H1 (cell line): ENCODE measurements at regions not wholly inside any gene's neighbourhood (a gene's known extent, or its start where the extent isn't known, plus 50 kb on each side); places are given as distances from the start of the nearest gene placed in this dataset.

Experiments
- KDM4A ChIP-seq: IDR thresholded peaks from one replicate; pipeline ENCODE4 v1.7.1; 2012; ENCODE audit warnings: low read depth, mild to moderate bottlenecking, moderate library complexity, low read length, inconsistent platforms; ENCODE audit not compliant: severe bottlenecking
- KDM5A ChIP-seq: fragments of 200-600 bp; IDR thresholded peaks from 2 replicates; pipeline ENCODE4 v1.7.1; 2012; ENCODE audit warnings: mild to moderate bottlenecking, low read length, inconsistent platforms, mixed read lengths
- POLR2AphosphoS5 ChIP-seq: IDR thresholded peaks from 2 replicates; pipeline ENCODE4 v1.6.1; 2011; ENCODE audit warnings: low read depth, low read length
- RFX5 ChIP-seq: IDR thresholded peaks from 2 replicates; pipeline ENCODE4 v1.6.1; 2011; ENCODE audit warnings: low read depth, low read length, improper control_type of control experiment, borderline replicate concordance
- RNF2 ChIP-seq: fragments of 200-900, 300-1000 bp; sonication (generic); IDR thresholded peaks from 2 replicates; pipeline ENCODE4 v1.7.1; 2016; ENCODE audit warnings: borderline replicate concordance, low read depth, mild to moderate bottlenecking, antibody characterized with exemption, low read length; ENCODE audit not compliant: poor library complexity, severe bottlenecking; ENCODE audit errors: missing control alignments
- SP1 ChIP-seq: IDR thresholded peaks from 2 replicates; pipeline ENCODE4 v1.6.1; 2011; ENCODE audit warnings: low read depth, low read length
- TAF1 ChIP-seq: IDR thresholded peaks from 2 replicates; pipeline ENCODE4 v1.6.1; 2011; ENCODE audit warnings: mild to moderate bottlenecking, low read depth, low read length
- TF ChIP-seq, protein P1 (sequence below): fragments of 300-600 bp; sonication (generic); IDR thresholded peaks from 2 replicates; pipeline ENCODE4 v1.7.1; 2012; ENCODE audit warnings: low read length, moderate library complexity, mild to moderate bottlenecking, inconsistent platforms; ENCODE audit not compliant: insufficient replicate concordance
- TF ChIP-seq, protein P2 (sequence below): IDR thresholded peaks from 2 replicates; pipeline ENCODE4 v1.6.1; 2011; ENCODE audit warnings: low read length, improper control_type of control experiment
- TF ChIP-seq, protein P3 (sequence below): IDR thresholded peaks from 2 replicates; pipeline ENCODE4 v1.6.1; 2012; ENCODE audit warnings: inconsistent platforms

DNA sequence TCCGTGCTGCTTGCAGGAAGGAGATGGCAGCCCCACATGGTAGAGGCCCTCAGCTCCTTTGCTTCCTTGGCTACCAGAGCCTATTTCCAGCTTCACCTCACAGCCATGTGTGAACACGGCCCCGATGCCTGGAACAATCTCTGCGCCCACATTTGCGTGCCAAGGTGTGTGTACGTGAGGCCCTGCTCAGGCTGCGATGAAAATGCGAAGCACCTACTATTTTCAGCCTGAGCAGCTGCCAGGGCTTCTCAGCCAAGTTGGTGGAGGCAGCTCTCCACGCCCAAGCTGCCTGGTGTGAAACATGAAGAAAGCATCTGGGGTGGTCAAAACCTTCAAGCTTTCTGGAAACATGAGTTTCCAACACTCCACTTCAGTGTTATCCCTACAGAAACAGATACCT lies 177.8 kb upstream of the EGLN3 start (continued):
- TF ChIP-seq, protein P1, sequence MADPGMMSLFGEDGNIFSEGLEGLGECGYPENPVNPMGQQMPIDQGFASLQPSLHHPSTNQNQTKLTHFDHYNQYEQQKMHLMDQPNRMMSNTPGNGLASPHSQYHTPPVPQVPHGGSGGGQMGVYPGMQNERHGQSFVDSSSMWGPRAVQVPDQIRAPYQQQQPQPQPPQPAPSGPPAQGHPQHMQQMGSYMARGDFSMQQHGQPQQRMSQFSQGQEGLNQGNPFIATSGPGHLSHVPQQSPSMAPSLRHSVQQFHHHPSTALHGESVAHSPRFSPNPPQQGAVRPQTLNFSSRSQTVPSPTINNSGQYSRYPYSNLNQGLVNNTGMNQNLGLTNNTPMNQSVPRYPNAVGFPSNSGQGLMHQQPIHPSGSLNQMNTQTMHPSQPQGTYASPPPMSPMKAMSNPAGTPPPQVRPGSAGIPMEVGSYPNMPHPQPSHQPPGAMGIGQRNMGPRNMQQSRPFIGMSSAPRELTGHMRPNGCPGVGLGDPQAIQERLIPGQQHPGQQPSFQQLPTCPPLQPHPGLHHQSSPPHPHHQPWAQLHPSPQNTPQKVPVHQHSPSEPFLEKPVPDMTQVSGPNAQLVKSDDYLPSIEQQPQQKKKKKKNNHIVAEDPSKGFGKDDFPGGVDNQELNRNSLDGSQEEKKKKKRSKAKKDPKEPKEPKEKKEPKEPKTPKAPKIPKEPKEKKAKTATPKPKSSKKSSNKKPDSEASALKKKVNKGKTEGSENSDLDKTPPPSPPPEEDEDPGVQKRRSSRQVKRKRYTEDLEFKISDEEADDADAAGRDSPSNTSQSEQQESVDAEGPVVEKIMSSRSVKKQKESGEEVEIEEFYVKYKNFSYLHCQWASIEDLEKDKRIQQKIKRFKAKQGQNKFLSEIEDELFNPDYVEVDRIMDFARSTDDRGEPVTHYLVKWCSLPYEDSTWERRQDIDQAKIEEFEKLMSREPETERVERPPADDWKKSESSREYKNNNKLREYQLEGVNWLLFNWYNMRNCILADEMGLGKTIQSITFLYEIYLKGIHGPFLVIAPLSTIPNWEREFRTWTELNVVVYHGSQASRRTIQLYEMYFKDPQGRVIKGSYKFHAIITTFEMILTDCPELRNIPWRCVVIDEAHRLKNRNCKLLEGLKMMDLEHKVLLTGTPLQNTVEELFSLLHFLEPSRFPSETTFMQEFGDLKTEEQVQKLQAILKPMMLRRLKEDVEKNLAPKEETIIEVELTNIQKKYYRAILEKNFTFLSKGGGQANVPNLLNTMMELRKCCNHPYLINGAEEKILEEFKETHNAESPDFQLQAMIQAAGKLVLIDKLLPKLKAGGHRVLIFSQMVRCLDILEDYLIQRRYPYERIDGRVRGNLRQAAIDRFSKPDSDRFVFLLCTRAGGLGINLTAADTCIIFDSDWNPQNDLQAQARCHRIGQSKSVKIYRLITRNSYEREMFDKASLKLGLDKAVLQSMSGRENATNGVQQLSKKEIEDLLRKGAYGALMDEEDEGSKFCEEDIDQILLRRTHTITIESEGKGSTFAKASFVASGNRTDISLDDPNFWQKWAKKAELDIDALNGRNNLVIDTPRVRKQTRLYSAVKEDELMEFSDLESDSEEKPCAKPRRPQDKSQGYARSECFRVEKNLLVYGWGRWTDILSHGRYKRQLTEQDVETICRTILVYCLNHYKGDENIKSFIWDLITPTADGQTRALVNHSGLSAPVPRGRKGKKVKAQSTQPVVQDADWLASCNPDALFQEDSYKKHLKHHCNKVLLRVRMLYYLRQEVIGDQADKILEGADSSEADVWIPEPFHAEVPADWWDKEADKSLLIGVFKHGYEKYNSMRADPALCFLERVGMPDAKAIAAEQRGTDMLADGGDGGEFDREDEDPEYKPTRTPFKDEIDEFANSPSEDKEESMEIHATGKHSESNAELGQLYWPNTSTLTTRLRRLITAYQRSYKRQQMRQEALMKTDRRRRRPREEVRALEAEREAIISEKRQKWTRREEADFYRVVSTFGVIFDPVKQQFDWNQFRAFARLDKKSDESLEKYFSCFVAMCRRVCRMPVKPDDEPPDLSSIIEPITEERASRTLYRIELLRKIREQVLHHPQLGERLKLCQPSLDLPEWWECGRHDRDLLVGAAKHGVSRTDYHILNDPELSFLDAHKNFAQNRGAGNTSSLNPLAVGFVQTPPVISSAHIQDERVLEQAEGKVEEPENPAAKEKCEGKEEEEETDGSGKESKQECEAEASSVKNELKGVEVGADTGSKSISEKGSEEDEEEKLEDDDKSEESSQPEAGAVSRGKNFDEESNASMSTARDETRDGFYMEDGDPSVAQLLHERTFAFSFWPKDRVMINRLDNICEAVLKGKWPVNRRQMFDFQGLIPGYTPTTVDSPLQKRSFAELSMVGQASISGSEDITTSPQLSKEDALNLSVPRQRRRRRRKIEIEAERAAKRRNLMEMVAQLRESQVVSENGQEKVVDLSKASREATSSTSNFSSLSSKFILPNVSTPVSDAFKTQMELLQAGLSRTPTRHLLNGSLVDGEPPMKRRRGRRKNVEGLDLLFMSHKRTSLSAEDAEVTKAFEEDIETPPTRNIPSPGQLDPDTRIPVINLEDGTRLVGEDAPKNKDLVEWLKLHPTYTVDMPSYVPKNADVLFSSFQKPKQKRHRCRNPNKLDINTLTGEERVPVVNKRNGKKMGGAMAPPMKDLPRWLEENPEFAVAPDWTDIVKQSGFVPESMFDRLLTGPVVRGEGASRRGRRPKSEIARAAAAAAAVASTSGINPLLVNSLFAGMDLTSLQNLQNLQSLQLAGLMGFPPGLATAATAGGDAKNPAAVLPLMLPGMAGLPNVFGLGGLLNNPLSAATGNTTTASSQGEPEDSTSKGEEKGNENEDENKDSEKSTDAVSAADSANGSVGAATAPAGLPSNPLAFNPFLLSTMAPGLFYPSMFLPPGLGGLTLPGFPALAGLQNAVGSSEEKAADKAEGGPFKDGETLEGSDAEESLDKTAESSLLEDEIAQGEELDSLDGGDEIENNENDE, result no peak
- no peak for TF ChIP-seq SP1
- TF ChIP-seq, protein P2, sequence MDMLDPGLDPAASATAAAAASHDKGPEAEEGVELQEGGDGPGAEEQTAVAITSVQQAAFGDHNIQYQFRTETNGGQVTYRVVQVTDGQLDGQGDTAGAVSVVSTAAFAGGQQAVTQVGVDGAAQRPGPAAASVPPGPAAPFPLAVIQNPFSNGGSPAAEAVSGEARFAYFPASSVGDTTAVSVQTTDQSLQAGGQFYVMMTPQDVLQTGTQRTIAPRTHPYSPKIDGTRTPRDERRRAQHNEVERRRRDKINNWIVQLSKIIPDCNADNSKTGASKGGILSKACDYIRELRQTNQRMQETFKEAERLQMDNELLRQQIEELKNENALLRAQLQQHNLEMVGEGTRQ, result no peak
- TF ChIP-seq RFX5, result no peak
- TF ChIP-seq, protein P3, sequence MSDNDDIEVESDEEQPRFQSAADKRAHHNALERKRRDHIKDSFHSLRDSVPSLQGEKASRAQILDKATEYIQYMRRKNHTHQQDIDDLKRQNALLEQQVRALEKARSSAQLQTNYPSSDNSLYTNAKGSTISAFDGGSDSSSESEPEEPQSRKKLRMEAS, result no peak
- no peak for TF ChIP-seq POLR2AphosphoS5
- no peak for TF ChIP-seq TAF1
- no peak for TF ChIP-seq KDM4A
- no peak for TF ChIP-seq KDM5A
- no peak for TF ChIP-seq RNF2
